ENCODE measurements at regions not wholly inside any gene's neighbourhood (a gene's known extent, or its start where the extent isn't known, plus 50 kb on each side); places are given as distances from the start of the nearest gene placed in this dataset.

DNA sequence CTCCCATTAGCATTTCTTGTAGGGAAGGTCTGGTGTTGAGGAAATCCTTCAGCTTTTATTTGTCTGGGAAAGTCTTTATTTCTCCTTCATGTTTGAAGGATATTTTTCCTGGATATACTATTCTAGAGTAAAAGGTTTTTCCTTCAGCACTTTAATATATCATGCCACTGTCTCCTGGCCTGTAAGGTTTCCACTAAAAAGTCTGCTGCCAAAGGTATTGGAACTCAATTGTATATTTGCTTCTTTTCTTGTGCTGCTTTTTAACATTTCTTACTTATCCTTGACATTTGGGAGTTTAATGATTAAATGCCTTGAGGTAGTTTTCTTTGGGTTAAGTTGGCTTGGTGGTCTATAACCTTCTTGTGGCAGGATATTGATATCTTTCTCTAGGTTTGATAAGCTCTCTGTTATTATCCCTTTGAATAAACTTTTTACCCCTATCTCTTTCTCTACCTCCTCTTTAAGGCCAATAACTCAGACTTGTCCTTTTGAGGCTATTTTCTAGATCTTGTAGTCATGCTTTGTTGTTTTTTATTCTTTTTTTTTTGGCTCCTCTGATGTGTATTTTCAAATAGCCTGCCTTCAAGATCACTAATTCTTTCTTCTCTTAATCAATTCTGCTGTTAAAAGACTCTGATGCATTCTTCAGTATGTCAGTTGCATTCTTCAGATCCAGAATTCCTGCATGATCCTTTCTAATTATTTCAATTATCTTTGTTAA, 225.0 kb upstream of the ZNF217 start:
- TF ChIP-seq POLR2AphosphoS5 (IDR thresholded peaks at IDR 0.05) = no peak
- TF ChIP-seq POLR2A (IDR thresholded peaks at IDR 0.05) = no peak

Data from spleen (tissue), 3 donors.